IMR-90 (cell line): ENCODE measurements at regions not wholly inside any gene's neighbourhood (a gene's known extent, or its start where the extent isn't known, plus 50 kb on each side); places are given as distances from the start of the nearest gene placed in this dataset.

Experiments used
- ATAC-seq: fragments of 200-7000 bp; cut with Tn5 transposase; 2 replicates; pipeline ENCODE4 v1.9.1; 2020; ENCODE audit warnings: low read depth, mild to moderate bottlenecking, moderate library complexity
- BruUV-seq: library from RNA; stranded (reverse); fragments of 400-500 nt; replicated peaks from 2 replicates; lab custom pipeline; 2021; lab: Mats Ljungman, UMichigan
- CTCF ChIA-PET: fragments of 300-600 bp; formaldehyde crosslinking; extraction: SDS; loops from one replicate; lab custom pipeline; 2021; ENCODE audit warnings: antibody characterized with exemption; lab: Yijun Ruan, JAX
- POLR2A ChIA-PET: fragments of 300-600 bp; sonication (Branson Sonifier 250); formaldehyde crosslinking; loops from one replicate; lab custom pipeline; 2022; ENCODE audit warnings: antibody characterized with exemption; ENCODE audit not compliant: unreplicated experiment; lab: Charles Lee
- DNase-seq: peaks from one replicate; pipeline ENCODE4 v3.0.0; 2013
- H2AFZ ChIP-seq: replicated peaks from 2 replicates; pipeline ENCODE3; 2013; ENCODE audit warnings: low read length, mild to moderate bottlenecking; ENCODE audit not compliant: poor library complexity
- H2AK5ac ChIP-seq: 2 replicates; pipeline ENCODE4 v1.6.1; 2013; ENCODE audit warnings: low read depth, low read length, inconsistent platforms
- H2AK9ac ChIP-seq: replicated peaks from 2 replicates; pipeline ENCODE3; 2013; ENCODE audit warnings: mild to moderate bottlenecking, low read depth, low read length, moderate library complexity; ENCODE audit not compliant: poor library complexity
- H2BK120ac ChIP-seq: 2 replicates; pipeline ENCODE4 v1.6.1; 2013; ENCODE audit warnings: low read depth, low read length, inconsistent platforms
- H2BK15ac ChIP-seq: 3 replicates; pipeline ENCODE4 v1.6.1; 2013; ENCODE audit warnings: low read depth, low read length, inconsistent platforms
- H2BK20ac ChIP-seq: 2 replicates; pipeline ENCODE4 v1.6.1; 2013; ENCODE audit warnings: low read depth, mild to moderate bottlenecking, inconsistent platforms, low read length, moderate library complexity
- H2BK5ac ChIP-seq: 2 replicates; pipeline ENCODE4 v1.6.1; 2013; ENCODE audit warnings: mild to moderate bottlenecking, low read depth, low read length, inconsistent platforms; ENCODE audit not compliant: poor library complexity, severe bottlenecking
- H3K14ac ChIP-seq: replicated peaks from 2 replicates; pipeline ENCODE4 v1.6.1; 2013; ENCODE audit warnings: low read depth, low read length, inconsistent platforms
- H3K18ac ChIP-seq: 2 replicates; pipeline ENCODE4 v1.6.1; 2013; ENCODE audit warnings: low read depth, low read length, control low read depth
- H3K23ac ChIP-seq: 2 replicates; pipeline ENCODE4 v1.6.1; 2013; ENCODE audit warnings: low read depth, low read length, inconsistent platforms
- H3K27ac ChIP-seq: 2 replicates; pipeline ENCODE4 v1.5.1; 2013; ENCODE audit warnings: mild to moderate bottlenecking, control low read depth, low read length; ENCODE audit not compliant: insufficient read depth
- H3K27me3 ChIP-seq: 2 replicates; pipeline ENCODE4 v1.6.1; 2013; ENCODE audit warnings: low read length; ENCODE audit not compliant: control insufficient read depth, insufficient read depth
- H3K36me3 ChIP-seq: 2 replicates; pipeline ENCODE4 v1.6.1; 2013; ENCODE audit warnings: low read length, mixed read lengths; ENCODE audit not compliant: control insufficient read depth, insufficient read depth
- H3K4ac ChIP-seq: 2 replicates; pipeline ENCODE4 v1.6.1; 2013; ENCODE audit warnings: low read depth, low read length, inconsistent platforms
- H3K4me1 ChIP-seq: 2 replicates; pipeline ENCODE4 v1.6.1; 2013; ENCODE audit warnings: low read length, mixed read lengths; ENCODE audit not compliant: control insufficient read depth, insufficient read depth
- H3K4me2 ChIP-seq: 2 replicates; pipeline ENCODE4 v1.6.1; 2013; ENCODE audit warnings: low read depth, mild to moderate bottlenecking, control low read depth, low read length, moderate library complexity
- H3K4me3 ChIP-seq: 2 replicates; pipeline ENCODE4 v1.5.1; 2013; ENCODE audit warnings: low read depth, mild to moderate bottlenecking, control low read depth, low read length, moderate library complexity; ENCODE audit not compliant: insufficient read depth
- H3K56ac ChIP-seq: 2 replicates; pipeline ENCODE4 v1.6.1; 2013; ENCODE audit warnings: low read length, inconsistent platforms; ENCODE audit not compliant: insufficient read depth; ENCODE audit errors: extremely low read depth
- H3K79me1 ChIP-seq, 2 experiments: 2 replicates each; pipeline ENCODE4 v1.6.1; 2013; ENCODE audit warnings: low read length in 2 of 2, inconsistent platforms in 1 of 2, low read depth in 1 of 2
- H3K9ac ChIP-seq: 2 replicates; pipeline ENCODE4 v1.6.1; 2013; ENCODE audit warnings: low read depth, low read length, control low read depth
- H3K9me1 ChIP-seq: 2 replicates; pipeline ENCODE4 v1.6.1; 2013; ENCODE audit warnings: low read length, inconsistent platforms; ENCODE audit not compliant: insufficient read depth
- H3K9me3 ChIP-seq: 2 replicates; pipeline ENCODE4 v1.6.1; 2013; ENCODE audit warnings: low read length; ENCODE audit not compliant: control insufficient read depth, insufficient read depth
- H4K20me1 ChIP-seq: 2 replicates; pipeline ENCODE4 v1.6.1; 2013; ENCODE audit warnings: low read length, inconsistent platforms; ENCODE audit not compliant: insufficient read depth
- H4K5ac ChIP-seq: 2 replicates; pipeline ENCODE4 v1.6.1; 2013; ENCODE audit warnings: mild to moderate bottlenecking, low read depth, low read length, control low read depth
- H4K8ac ChIP-seq, 2 experiments: 2 replicates each; pipeline ENCODE4 v1.6.1; 2013; ENCODE audit warnings: low read depth in 2 of 2, low read length in 2 of 2, control low read depth in 1 of 2, inconsistent platforms in 1 of 2
- H4K91ac ChIP-seq: 2 replicates; pipeline ENCODE4 v1.6.1; 2013; ENCODE audit warnings: low read depth, low read length, inconsistent platforms; ENCODE audit not compliant: insufficient read depth
- BHLHE40 ChIP-seq: fragments of 150-350 bp; IDR thresholded peaks from 2 replicates; pipeline ENCODE4 v1.6.1; 2016; ENCODE audit warnings: mild to moderate bottlenecking, low read depth, low read length
- CEBPB ChIP-seq: IDR thresholded peaks from 2 replicates; pipeline ENCODE4 v1.6.1; 2012; ENCODE audit warnings: low read depth, low read length, improper control_type of control experiment
- FOS ChIP-seq: fragments of 150-350 bp; IDR thresholded peaks from 2 replicates; pipeline ENCODE4 v1.6.1; 2016; ENCODE audit warnings: low read depth, low read length
- MAFK ChIP-seq: IDR thresholded peaks from 2 replicates; pipeline ENCODE4 v1.6.1; 2012; ENCODE audit warnings: low read depth, low read length, improper control_type of control experiment
- RAD21 ChIP-seq: IDR thresholded peaks from 2 replicates; pipeline ENCODE4 v1.6.1; 2012; ENCODE audit warnings: low read length, improper control_type of control experiment
- RFX5 ChIP-seq: IDR thresholded peaks from 2 replicates; pipeline ENCODE4 v1.8.0; 2012; ENCODE audit warnings: low read depth, mild to moderate bottlenecking, low read length, moderate library complexity
- SMC3 ChIP-seq: fragments of 150-350 bp; IDR thresholded peaks from 2 replicates; pipeline ENCODE4 v1.6.1; 2016; ENCODE audit warnings: low read depth, mild to moderate bottlenecking, antibody characterized with exemption, low read length, moderate library complexity
- USF2 ChIP-seq: fragments of 150-350 bp; IDR thresholded peaks from 2 replicates; pipeline ENCODE4 v1.6.1; 2017; ENCODE audit warnings: mild to moderate bottlenecking, antibody characterized with exemption, low read length, low read depth
- WGBS, 2 experiments: methylation state at CpG; one replicate each; pipeline versions ENCODE4 v1.1.5 to v1.1.7; 2013; ENCODE audit warnings: missing lambda C conversion rate in 2 of 2; ENCODE audit not compliant: insufficient read length in 1 of 2; ENCODE audit errors: extremely low coverage in 2 of 2; 5-methylcytosine and 5-hydroxymethylcytosine counted together
- dilution Hi-C: fragments of 300-500 bp; cut with HindIII; formaldehyde crosslinking; loops from one replicate; pipeline ENCODE4 v1.14.3; 2018; ENCODE audit warnings: low sequenced_read_pairs; ENCODE audit not compliant: unreplicated experiment
- in situ Hi-C: fragments of 300-500 bp; cut with MboI; formaldehyde crosslinking; loops from 3 replicates; pipeline ENCODE4 v1.14.3; 2019; ENCODE audit warnings: low sequenced_read_pairs, inconsistent platforms, mixed read lengths
- intact Hi-C: fragments of 100-400 bp; cut with micrococcal nuclease; formaldehyde crosslinking; loops from 2 replicates; pipeline ENCODE4 v1.10.0; 2022
- TF ChIP-seq, protein P1 (sequence below): conservative IDR thresholded peaks from 2 replicates; pipeline ENCODE4 v1.5.1; 2012; ENCODE audit warnings: mild to moderate bottlenecking, low read depth, low read length, improper control_type of control experiment
- TF ChIP-seq, protein P2 (sequence below): fragments of 150-350 bp; IDR thresholded peaks from 2 replicates; pipeline ENCODE4 v1.6.1; 2016; ENCODE audit warnings: low read depth, mild to moderate bottlenecking, low read length, moderate library complexity, borderline replicate concordance

- in situ Hi-C loops = no loop called here
- Histone ChIP-seq H2BK5ac (no peak overlapping the region), H2AK5ac (no peak overlapping the region), H3K36me3 (no peaks in the 10 kb centered on the region), H2AFZ (no peak overlapping the region), H3K4me3 (no peak overlapping the region), H3K79me1 (no peaks in the 10 kb centered on the region), H3K9me3 (no peaks in the 10 kb centered on the region), H4K5ac (no peak overlapping the region), H2AK9ac (no peak overlapping the region), H3K27me3 (no peaks in the 10 kb centered on the region), H3K56ac (no peak overlapping the region), H3K14ac (no peak overlapping the region), H3K4ac (no peak overlapping the region), H2BK15ac (no peak overlapping the region), H3K23ac (no peak overlapping the region), H3K27ac (no peak overlapping the region), H4K8ac (no peak overlapping the region), H3K9me1 (no peaks in the 10 kb centered on the region), H3K4me1 (no peaks in the 10 kb centered on the region), H3K9ac (no peak overlapping the region), H4K20me1 (no peaks in the 10 kb centered on the region), H3K18ac (no peak overlapping the region; the same call in 1 of the 2 replicates), H4K91ac (no peak overlapping the region), H2BK120ac (no peak overlapping the region), H2BK20ac (no peak overlapping the region), H3K4me2 (no peak overlapping the region)
- ATAC-seq (no peak), DNase-seq (no peak)
- TF ChIP-seq, protein P1, sequence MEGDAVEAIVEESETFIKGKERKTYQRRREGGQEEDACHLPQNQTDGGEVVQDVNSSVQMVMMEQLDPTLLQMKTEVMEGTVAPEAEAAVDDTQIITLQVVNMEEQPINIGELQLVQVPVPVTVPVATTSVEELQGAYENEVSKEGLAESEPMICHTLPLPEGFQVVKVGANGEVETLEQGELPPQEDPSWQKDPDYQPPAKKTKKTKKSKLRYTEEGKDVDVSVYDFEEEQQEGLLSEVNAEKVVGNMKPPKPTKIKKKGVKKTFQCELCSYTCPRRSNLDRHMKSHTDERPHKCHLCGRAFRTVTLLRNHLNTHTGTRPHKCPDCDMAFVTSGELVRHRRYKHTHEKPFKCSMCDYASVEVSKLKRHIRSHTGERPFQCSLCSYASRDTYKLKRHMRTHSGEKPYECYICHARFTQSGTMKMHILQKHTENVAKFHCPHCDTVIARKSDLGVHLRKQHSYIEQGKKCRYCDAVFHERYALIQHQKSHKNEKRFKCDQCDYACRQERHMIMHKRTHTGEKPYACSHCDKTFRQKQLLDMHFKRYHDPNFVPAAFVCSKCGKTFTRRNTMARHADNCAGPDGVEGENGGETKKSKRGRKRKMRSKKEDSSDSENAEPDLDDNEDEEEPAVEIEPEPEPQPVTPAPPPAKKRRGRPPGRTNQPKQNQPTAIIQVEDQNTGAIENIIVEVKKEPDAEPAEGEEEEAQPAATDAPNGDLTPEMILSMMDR = no peak
- TF ChIP-seq USF2 = no peak
- TF ChIP-seq RFX5 = no peak
- TF ChIP-seq, protein P2, sequence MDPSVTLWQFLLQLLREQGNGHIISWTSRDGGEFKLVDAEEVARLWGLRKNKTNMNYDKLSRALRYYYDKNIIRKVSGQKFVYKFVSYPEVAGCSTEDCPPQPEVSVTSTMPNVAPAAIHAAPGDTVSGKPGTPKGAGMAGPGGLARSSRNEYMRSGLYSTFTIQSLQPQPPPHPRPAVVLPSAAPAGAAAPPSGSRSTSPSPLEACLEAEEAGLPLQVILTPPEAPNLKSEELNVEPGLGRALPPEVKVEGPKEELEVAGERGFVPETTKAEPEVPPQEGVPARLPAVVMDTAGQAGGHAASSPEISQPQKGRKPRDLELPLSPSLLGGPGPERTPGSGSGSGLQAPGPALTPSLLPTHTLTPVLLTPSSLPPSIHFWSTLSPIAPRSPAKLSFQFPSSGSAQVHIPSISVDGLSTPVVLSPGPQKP = no peak
- no peak for TF ChIP-seq BHLHE40
- TF ChIP-seq MAFK = no peak
- TF ChIP-seq SMC3 = no peak
- no peak for TF ChIP-seq RAD21
- no peak for TF ChIP-seq FOS
- no peak for TF ChIP-seq CEBPB
- no TSS peak for BruUV-seq
- CTCF ChIA-PET = no interaction called here
- no CpG with 5 or more reads among the region's 2 CpGs for WGBS, 2 experiments
- POLR2A ChIA-PET = no interaction called here
- dilution Hi-C loops = no loop called here
- intact Hi-C loops = no loop called here
Observed at GRCh38 chr5:164373876-164374275, 868.5 kb downstream of the MAT2B start.
